ENCODE measurements at regions not wholly inside any gene's neighbourhood (a gene's known extent, or its start where the extent isn't known, plus 50 kb on each side); places are given as distances from the start of the nearest gene placed in this dataset.

GRCh38 chr2:147500229-147500628 is 344.6 kb upstream of the ACVR2A start:
- DNase-seq (ENCODE audit: low spot score) = no peak
- no peak for ATAC-seq (ENCODE audit: low FRiP score)
- no peak for TF ChIP-seq CTCF (IDR thresholded peaks at IDR 0.05)

GRCh38 chr2:147499785-147500184 is 345.0 kb upstream of the ACVR2A start:
- no peak for ATAC-seq (ENCODE audit: low FRiP score)
- no peak for TF ChIP-seq CTCF (IDR thresholded peaks at IDR 0.05)
- DNase-seq (ENCODE audit: low spot score) = no peak

GRCh38 chr2:147495734-147496133 is 349.1 kb upstream of the ACVR2A start:
- no peak for ATAC-seq (ENCODE audit: low FRiP score)
- TF ChIP-seq CTCF (IDR thresholded peaks at IDR 0.05) = no peak
- DNase-seq (ENCODE audit: low spot score) = no peak

GRCh38 chr2:147492471-147492870 is 352.4 kb upstream of the ACVR2A start:
- no peak for DNase-seq (ENCODE audit: low spot score)
- no peak for TF ChIP-seq CTCF (IDR thresholded peaks at IDR 0.05)
- ATAC-seq (ENCODE audit: low FRiP score) = no peak

- no peak for TF ChIP-seq CTCF (IDR thresholded peaks at IDR 0.05)
- DNase-seq (ENCODE audit: low spot score) = no peak
- ATAC-seq (ENCODE audit: low FRiP score) = no peak
Observed at GRCh38 chr2:147491506-147491905, 353.3 kb upstream of the ACVR2A start.

GRCh38 chr2:147490401-147491261 is 354.2 kb upstream of the ACVR2A start:
- ATAC-seq (ENCODE audit: low FRiP score) (no peak), DNase-seq (ENCODE audit: low spot score) (no peak)
- no peak for TF ChIP-seq CTCF (IDR thresholded peaks at IDR 0.05)

GRCh38 chr2:147488472-147488871 is 356.4 kb upstream of the ACVR2A start:
- TF ChIP-seq CTCF (IDR thresholded peaks at IDR 0.05) = no peak
- DNase-seq (ENCODE audit: low spot score) (no peak), ATAC-seq (ENCODE audit: low FRiP score) (no peak)

Data from omental fat pad (tissue), 3 donors.